Tongue (tissue), 1 donor: ENCODE measurements at regions not wholly inside any gene's neighbourhood (a gene's known extent, or its start where the extent isn't known, plus 50 kb on each side); places are given as distances from the start of the nearest gene placed in this dataset.
A peak's percentile ranks its signal among the peaks of the same experiment; 100 is the strongest.
"Not testable (repeated sequence)": the region's sequence is repeated elsewhere in the genome, so short reads cannot be mapped to it uniquely, and the experiment has no call there.

Experiments used
- DNase-seq: peaks from one replicate; pipeline ENCODE4 v3.0.0-alpha.2; 2015

DNA sequence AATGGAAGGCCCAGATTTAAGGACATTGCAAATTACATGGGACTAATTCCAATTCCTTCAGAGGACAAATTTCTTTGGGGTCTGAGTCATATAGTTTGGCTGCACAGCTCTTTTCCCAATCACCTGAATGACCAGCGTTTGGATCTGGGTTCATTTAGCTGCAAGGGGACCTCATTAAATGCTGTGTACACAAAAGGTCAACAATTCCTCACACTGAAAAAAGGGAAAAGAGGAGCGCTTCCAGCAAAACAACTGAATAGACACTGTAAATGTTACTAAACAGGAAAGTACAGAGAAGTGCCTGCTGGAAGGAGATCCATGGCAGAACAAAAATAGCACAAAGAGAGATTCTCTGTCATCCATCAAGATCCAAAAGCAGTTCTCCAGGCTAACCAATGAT, 356.0 kb upstream of the LMCD1 start:
- no peak for DNase-seq

DNA sequence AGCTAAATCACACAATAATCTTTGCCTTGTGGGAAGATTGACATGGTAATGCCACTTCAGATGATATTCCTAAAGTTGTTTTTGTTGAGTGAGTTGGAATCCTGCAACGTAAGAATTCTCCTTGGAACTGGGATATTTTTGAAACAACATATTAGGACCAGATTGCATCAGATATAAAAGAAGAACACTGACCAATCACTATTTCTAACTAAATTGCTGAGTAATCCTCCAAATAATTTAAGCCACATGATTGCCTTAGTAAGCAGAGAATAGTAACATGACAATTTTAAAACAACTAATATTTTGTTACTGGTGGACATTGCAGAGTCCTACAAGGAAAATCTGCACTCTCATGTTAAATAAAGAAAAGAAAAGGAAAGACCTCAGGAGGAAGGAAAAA, 353.9 kb upstream of the LMCD1 start:
- DNase-seq: no peak

DNA sequence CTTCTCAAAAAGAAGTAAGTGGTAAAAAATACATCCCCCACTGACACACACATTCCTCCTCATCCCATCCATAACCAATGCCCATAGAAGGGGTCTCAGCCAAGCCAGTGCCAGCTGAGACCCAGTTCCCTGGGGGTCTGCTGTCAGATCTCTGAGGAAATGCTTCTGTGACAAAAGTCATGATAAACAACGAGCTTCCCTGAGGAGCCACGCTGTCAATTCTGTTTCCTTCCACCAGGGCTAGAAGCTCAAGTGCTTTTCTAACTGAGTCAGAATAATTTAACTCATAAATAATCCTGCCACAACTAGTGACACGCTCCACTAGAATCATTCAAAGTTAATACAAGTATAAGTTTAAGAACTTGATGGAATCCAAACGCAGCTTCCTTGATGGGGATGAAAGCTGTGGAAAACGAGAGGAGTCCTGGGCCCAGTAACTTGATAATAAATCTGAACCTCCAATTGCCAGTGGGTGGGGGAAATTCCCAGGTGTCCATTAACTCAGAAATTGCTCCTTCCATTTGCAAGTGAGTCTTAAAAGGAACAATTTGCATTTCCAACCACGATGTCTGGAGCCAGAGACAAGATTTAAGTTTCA, 348.7 kb upstream of the LMCD1 start:
- no peak for DNase-seq

DNA sequence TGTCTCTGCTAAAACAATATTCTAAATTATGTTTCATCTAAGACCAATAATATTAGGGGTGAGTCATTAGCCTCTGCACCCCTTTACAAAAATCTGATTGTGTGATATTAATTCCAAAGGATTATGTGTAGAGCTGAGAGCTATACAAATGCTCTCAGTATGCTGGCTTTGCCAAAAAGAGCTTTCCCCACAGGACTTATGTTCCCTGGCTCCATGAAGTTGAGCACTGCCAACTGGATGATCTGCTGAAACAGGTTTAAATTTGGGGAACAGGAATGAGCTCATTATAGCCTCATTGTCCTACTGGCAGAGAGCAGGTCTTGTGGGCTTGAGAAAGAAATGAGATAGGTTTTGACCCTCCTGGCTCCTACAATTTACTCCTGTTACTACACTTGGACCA, 347.8 kb upstream of the LMCD1 start:
- DNase-seq: peak; percentile 52

DNA sequence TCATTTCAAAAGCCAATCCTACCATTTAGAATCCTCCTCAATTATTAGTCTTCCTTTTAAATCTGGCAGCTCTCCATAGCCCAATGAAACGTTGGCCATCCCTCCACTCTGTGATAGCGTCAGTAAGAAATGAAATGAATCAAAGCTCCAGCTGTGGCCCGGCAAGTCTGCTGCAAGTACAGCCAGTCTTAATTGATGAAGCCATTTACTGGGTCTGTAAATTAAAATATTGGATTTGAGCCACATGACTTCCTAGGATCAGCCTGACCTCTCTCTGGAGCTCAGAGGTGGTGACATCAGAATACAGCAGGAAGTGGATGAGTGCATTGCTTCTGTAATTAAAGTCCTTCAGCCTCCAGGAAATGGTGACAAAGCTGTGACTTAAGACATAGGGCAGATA, 347.0 kb upstream of the LMCD1 start:
- peak; percentile 8 for DNase-seq

DNA sequence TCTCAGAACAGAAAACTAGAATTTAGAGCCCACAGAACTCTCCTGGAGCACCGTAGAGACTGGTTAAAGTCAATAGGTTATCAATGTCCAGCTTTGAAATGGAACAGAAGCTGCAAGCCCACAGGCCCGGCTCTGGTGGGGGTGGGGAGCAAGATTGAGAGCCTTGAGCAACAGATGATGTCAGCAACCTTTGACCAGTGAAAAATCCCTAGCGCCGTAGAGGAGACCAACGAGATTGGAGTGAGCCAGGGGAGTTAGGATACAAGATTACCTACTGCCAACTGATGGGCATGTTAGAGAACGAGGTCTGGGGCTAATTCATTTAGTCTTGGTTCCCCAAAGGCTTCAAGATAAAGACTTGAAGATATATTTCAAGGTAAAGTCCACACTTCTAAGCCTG, 345.5 kb upstream of the LMCD1 start:
- DNase-seq: no peak

DNA sequence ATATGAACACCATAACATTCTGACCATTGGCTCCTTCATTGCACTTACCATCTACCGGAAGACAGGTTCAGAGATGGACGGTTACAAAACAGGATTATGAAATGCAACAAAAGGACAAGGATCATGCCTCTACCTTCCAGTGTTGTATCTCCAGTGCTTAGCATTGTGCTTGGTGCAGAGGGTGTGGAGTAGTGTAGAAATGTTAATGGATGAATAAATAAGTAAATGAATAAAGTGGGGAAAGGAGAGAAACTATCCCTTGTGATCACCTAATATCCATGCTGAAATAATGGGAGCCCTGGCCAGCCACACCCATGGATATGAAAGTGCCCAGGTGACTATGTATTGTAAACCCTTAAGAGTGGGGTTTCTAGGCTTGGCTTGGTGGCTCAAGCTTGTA, 344.8 kb upstream of the LMCD1 start:
- DNase-seq: no peak

DNA sequence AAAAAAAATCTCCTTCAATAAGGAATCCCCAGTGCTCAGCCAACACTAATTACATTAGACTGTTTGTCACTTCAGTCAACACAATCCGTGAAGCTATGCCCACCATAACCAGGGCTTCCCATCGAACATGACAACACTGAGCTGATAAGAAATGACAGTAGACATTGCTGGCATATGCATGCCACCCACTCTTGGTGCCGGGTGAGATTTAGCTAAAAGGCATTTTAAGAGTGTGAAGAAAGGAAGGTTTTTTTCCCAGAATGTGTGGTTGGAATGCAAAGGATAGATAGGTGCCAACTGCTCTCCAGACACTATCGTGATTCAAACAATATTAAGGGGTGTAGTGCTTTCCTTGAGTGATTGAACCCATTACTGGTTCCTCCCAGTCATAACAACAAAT, 344.0 kb upstream of the LMCD1 start:
- DNase-seq: no peak

DNA sequence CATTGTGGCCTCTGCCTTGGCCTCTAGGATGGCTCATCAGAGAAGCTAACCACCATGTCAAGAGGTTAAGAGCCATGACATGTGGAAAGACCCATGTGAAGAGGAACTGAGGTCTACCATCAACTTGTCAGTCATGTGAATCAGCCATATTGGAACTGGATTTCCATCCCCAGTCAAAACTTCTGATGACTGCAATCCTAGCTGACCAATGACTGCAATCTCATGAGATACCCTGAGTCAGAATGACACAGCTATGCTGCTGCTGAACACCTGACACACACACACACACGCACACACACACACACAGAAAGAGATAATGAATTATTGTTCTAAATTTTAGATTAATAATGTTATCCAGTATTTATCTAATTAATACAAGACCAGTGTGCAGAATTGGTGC, 337.5 kb upstream of the LMCD1 start:
- DNase-seq: no peak

DNA sequence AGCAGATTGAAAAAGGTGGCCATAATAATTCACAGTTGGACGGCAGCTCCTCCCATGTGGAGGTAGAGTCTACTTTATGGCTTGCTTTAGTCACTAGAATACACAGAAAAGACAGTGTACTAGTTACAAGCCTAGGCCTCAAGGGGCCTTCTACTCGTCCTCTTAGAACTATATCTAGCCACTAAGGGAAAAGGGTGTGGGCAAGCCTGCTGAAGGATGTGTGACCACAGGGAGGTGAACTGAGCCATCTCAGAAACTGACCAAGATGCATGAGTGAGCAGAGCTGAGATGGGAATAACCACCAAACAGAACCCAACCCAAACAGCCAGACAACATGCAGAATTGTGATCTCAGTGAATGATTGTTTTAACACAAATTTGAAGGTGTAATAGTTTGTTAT, 335.6 kb upstream of the LMCD1 start:
- no peak for DNase-seq

DNA sequence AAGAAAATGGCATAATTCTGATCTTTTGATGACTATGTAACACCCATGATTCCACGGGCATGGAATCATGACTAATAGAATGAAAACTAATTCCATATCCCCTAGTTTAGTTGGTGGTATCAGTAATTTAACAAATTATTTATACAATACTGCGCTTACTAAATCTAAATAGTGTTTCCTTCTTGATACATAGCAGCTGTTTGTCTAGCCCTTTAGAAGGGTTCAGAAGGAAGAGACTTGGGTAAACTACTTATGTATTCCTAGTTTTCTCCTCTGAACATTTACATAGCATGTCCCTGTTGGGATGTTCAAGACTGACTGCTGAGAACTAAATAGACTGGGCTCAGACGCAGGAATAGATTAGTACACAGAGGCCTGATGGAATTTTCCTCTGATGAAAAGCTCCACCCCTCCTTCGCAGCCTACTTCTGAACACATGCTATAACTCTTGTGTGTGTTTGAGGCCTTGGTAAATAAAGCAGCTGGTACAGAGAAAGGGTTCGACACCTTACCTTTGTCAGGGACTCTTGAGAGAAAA, 330.6 kb upstream of the LMCD1 start:
- no peak for DNase-seq

DNA sequence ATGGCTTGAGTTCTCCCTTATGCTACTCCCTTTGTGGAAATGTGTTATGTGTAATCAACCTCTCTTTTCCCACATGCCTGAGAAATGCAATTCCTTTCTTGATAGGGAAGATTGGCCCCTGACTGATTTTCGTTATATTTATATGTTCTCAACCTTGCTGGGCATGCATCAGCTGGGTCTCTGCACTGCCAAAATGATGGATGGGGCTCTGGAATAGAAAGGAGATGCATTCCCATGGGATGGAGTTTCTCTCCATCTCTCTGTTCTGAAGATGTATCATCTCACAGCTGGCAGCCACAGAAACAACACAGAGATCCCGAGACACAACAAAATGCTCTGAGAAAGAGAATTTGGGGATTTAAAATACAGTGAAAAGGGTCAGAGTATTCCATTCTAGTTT, 327.7 kb upstream of the LMCD1 start:
- DNase-seq: no peak

DNA sequence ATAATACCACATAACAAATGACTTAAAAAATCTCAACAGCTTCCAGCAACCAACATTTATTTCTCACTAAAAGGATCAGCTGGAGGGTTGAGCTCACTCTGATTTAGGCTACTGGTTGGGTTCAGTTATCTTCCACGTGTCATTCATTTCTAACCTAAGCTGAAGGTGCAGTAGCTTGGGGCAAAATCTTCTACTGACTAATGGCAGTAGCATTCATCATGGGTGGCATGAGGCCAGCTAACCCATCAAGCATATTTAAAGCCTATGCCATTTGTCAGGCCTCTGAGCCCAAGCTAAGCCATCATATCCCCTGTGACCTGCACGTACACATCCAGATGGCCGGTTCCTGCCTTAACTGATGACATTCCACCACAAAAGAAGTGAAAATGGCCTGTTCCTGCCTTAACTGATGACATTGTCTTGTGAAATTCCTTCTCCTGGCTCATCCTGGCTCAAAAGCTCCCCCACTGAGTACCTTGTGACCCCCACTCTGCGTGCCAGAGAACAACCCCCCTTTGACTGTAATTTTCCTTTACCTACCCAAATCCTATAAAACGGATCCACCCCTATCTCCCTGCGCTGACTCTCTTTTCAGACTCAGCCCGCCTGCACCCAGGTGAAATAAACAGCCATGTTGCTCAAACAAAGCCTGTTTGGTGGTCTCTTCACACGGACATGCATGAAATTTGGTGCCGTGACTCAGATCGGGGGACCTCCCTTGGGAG, 324.7 kb upstream of the LMCD1 start:
- not testable (repeated sequence) for DNase-seq

DNA sequence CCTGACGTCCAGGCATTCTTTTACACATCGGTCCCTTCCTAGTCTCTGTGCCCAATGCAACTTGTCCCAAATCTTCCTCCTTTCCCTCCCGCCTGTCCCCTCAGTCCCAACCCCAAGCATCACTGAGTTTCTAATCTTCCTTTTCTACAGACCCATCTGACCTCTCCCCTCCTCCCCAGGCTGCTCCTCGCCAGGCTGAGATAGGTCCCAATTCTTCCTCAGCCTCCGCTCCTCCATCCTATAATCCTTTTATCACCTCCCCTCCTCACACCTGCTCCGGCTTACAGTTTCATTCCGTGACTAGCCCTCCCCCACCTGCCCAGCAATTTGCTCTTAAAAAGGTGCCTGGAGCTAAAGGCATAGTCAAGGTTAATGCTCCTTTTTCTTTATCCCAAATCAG, 323.1 kb upstream of the LMCD1 start:
- DNase-seq: not testable (repeated sequence)

DNA sequence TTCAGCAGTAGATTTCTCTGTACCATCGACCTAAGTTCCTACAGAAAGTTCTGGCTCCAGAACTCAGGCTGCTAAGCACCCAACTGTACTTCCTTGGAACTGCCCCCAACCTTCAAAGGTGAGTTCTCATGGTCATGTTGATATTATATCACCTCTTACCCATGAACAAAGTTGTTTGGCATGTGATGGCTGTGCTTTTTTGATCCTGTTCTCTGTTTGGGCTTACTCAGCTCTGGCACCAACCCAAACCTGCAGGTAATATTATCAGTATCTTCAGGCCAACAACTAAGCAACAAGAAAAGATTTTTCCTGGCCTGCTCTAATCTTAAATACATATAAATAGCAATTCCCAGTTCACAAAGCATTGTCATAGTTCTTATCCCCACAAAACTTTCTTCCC, 318.7 kb upstream of the LMCD1 start:
- DNase-seq: no peak

DNA sequence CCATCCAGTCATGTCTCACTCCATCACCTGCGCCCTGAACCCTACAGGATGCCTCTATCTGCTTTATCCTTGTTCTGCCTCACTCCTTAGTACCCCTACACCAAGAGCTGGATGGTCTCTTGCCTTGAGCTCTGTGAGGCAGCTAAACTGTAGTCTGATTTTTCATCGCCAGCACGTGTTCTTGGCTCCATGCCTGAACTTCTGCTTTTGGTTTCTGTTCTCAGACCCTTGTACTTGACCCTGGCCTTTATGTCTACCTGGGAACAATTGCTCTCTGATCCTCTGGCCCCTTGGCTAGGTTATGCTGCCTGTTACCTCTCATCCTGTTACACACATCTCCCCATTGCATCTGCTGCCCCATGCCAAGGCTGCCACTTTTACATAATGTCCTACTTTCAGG, 318.0 kb upstream of the LMCD1 start:
- DNase-seq: no peak

DNA sequence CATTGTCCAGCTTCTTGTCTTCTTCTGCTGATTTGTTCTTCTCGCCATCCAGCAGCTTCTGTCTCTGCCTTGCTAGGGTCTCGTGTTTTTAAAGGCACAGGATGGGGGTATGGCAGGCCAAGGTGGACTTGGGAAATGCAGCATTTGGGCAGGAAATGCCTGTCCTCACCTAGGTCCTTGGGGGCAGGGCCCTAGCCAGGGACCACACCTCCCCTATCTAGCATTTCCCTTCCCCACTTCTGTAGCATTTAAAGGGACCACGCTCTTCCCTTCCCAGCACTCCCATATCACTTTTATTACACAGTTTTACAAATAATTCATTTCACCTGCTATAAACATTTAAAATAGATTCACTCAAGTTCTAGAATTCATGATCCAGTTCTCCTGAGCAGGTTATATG, 315.4 kb upstream of the LMCD1 start:
- DNase-seq: no peak

DNA sequence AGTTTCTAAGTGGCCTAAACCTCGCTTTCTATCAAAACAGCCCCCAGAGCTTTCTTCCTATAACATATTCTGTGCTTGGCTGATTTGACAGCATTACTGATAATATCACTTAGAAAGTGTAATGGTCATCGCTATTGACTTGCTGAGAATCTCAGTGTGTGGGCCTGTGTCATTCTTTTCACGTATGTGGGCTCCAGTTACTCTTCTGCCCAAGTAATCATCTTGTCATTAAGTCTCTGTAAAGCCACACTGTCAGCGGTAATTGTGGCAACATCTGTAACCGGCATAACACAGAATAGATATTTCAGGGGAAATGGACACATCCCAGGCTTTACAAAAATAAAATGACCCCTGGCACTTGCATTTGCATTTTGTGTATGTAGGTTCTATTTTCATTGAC, 313.6 kb upstream of the LMCD1 start:
- DNase-seq: no peak

DNA sequence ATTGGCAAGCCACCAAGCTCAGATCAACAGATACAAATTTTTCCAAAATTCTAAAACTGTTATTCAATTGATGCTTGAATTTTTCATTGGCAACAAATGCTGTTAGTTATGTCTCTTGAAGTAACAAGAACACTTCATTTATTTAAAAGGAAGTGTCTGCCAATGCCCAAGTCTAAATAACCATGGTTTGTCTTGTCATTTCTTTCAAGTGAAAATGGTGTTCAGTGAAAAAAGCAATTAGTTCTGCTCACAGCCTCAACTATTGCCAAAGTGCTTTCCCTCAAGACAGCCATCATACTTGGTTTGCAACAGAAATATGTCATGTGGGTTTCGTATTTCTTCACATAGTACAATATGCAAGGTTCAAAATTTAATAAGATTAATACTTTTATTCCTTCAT, 312.6 kb upstream of the LMCD1 start:
- peak; percentile 8 for DNase-seq

DNA sequence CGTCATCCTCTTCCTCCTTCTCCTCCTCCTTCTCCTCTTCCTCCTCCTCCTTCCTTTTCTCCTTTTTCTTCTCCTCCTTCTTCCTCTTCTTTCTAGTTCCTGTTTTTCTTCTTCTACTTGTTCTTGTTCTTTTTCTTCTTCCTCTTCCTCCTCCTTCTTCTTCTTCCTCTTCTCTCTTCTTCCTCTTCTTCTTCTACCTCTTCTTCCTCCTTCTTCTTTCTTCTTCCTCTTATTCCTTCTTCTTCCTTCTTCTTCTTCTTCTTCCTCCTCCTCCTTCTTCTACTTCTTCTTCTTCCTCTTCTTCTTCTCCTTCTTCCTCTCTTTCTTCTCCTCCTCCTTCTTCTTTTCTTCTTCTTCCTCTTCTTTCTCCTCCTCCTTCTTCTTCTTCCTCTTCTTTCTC, 310.2 kb upstream of the LMCD1 start:
- no peak for DNase-seq

DNA sequence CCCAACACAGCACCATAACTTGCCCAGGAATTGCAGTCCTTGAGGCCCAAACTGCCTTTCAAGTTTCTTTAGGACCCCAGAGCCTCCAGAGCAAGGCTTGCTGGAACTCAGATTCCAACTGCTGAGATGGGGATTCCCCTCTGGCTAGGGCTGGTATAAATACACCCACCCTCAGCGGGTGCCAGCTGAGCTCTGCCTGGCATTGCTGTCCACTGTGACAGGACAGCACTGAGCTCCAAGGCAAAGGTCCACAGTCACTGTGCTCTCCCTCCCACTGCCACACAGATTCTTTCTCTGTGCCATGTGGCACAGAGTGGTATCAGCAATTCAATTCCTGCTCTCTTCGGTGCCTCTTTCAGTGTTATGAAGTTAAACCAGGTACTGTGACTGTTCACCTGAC, 304.2 kb upstream of the LMCD1 start:
- DNase-seq: peak; percentile 15

DNA sequence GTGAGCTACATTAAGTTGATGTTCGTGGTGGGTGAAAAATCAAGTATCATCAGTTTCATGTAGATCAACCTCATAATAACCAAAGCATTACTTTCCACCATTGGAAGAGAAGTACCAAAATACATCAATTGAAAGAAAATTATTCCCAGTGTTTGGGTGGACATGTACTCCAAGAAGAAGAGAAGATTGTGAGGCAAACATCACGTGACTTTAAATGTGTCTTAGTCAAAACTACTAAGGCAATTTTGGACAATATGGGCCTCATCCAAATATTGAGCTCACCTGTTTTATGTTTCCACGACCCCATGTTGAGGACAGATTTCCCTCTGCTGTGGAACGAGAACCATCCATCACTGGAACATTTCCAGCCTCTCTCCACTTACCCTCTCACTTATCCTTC, 303.0 kb upstream of the LMCD1 start:
- no peak for DNase-seq

DNA sequence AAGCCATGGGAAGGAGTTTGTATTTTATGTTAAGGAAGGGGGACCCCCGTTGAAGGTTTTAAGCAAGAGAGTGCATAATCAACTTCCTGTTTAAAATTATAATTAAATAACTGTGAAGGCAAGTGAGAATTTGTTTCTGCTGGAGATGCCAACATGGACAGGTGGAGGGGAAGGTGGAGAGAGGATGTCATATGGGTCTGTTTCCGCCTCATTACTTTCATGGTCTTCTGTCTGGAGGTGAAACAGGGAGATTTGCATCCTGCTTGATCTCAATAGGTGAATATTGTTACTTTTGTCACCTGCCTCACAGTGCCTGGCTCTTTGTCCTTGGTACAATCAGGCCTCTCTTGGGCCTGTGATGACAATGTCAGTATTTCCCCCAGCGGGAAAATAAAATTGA, 300.6 kb upstream of the LMCD1 start:
- no peak for DNase-seq

DNA sequence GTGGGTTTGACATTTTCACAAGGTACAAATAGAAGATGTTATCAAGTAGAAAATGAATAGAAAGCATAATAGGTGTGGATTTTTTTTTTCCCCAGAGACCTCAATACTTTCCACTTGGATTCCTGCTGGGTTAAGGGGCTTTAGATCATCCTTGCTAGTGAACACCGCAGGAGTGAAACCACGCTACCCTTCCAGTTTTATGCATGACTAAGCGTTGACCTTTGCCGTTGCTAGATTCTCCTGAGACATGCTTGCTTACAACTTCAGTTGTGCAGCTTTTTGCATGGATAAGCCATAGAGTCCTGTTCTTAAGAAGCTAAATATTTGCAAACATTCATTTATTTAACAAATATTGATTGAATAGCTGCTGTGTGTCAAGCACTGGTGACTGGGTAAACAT, 299.7 kb upstream of the LMCD1 start:
- no peak for DNase-seq
